ENCODE measurements at regions not wholly inside any gene's neighbourhood (a gene's known extent, or its start where the extent isn't known, plus 50 kb on each side); places are given as distances from the start of the nearest gene placed in this dataset.
"Not testable (repeated sequence)": the region's sequence is repeated elsewhere in the genome, so short reads cannot be mapped to it uniquely, and the experiment has no call there.

- Histone ChIP-seq H3K9me3 (ENCODE audit: control insufficient read depth, insufficient read depth, low read length) (no peaks in the 10 kb centered on the region), H3K27me3 (ENCODE audit: control insufficient read depth, insufficient read depth, low read length) (no peaks in the 10 kb centered on the region), H3K4me1 (ENCODE audit: control insufficient read depth, insufficient read depth, low read length) (no peaks in the 10 kb centered on the region), H3K9ac (ENCODE audit: low read depth, low read length) (no peak overlapping the region), H3K36me3 (ENCODE audit: control insufficient read depth, insufficient read depth, low read length) (no peaks in the 10 kb centered on the region), H3K4me3 (ENCODE audit: low read depth, low read length) (no peak overlapping the region)
Measured at GRCh38 chr4:34485252-34485651, 1759.1 kb downstream of the ARAP2 start.

DNA sequence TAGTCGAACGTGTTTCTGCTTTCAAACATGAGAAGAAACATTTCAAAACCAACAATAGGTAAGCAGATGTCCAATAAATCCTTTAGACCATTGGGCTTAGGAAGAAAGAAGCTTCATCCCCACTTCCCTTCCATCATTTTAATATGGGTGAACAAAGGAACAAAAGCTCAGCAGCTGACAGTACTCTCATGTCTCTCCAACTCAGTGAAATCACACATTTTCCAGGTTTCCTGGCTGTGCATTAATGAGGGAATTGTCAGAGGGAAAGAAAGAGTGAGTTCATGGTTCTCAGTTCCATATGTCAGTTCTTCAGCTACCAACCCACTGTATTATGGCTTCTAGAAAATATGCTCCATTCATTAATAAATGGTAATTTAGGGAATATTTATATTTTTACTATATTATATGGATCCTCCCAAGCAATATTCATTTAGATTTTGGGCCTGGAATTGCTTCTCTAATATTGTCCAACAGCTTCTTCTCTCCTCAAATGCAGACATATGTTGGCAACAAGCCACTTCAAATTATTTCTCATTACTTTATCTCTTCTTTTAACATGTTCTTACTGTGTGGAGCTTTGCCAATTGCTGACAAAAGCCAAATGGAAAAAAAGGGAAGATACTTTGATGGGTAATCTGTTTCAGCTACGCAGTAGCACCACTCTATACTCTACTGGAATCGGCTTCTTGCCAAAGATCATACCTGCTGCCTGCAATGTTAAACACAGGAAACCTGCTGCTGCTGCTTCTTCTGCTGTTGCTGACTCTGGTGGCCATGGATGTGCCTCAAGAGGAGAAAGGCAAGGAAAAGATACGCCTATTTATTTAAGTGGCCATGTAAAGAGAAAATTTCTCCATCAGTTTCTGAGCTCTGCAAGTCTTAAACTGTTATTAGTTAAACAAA is 1757.6 kb downstream of the ARAP2 start:
- no peaks in the 10 kb centered on the region for H3K9me3 ChIP-seq (ENCODE audit: control insufficient read depth, insufficient read depth, low read length)
- H3K9ac ChIP-seq (ENCODE audit: low read depth, low read length), result no peak overlapping the region
- H3K36me3 ChIP-seq (ENCODE audit: control insufficient read depth, insufficient read depth, low read length), result no peaks in the 10 kb centered on the region
- H3K4me3 ChIP-seq (ENCODE audit: low read depth, low read length), result no peak overlapping the region
- no peaks in the 10 kb centered on the region for H3K4me1 ChIP-seq (ENCODE audit: control insufficient read depth, insufficient read depth, low read length)
- no peaks in the 10 kb centered on the region for H3K27me3 ChIP-seq (ENCODE audit: control insufficient read depth, insufficient read depth, low read length)

DNA sequence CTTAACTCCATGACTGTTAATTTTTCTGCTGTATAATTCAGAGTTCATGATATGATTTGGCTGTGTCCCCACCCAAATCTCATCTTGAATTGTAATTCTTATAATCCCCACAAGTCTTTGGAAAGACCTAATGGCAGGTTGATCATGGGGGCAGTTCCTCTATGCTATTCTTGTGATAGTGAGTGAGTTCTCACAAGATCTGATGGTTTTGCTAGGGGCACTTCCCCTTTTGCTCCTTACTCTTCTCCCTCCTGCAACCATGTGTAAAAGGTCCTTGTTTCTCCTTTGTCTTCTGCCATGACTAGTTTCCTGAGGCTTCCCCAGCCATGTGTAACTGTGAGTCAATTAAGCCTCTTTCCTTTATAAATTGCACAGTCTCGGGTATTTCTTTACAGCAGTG is 1751.9 kb downstream of the ARAP2 start:
- H3K9ac ChIP-seq (ENCODE audit: low read depth, low read length), result no peak overlapping the region
- H3K9me3 ChIP-seq (ENCODE audit: control insufficient read depth, insufficient read depth, low read length), result no peaks in the 10 kb centered on the region
- H3K4me3 ChIP-seq (ENCODE audit: low read depth, low read length), result no peak overlapping the region
- H3K4me1 ChIP-seq (ENCODE audit: control insufficient read depth, insufficient read depth, low read length), result no peaks in the 10 kb centered on the region
- H3K27me3 ChIP-seq (ENCODE audit: control insufficient read depth, insufficient read depth, low read length), result no peaks in the 10 kb centered on the region
- H3K36me3 ChIP-seq (ENCODE audit: control insufficient read depth, insufficient read depth, low read length), result no peaks in the 10 kb centered on the region

DNA sequence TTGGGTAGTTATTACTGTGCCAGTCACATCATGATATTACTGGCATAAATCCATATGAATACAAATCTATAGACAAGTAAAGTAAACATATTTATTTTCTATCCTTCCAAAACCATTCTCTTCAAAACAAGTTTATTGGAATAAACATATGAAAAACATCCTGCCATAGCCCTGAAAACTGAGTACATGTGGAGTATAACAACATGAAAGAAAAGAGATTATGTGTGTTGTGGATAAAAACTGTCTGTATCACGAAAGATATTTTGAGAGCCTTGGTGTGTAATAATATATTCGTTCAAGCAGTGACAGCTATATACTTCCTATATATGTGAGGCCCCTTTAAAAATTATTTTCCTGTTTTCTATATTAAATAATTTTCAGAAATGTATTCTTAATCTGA is 1742.2 kb downstream of the ARAP2 start:
- H3K4me1 ChIP-seq (ENCODE audit: control insufficient read depth, insufficient read depth, low read length), result no peaks in the 10 kb centered on the region
- no peak overlapping the region for H3K4me3 ChIP-seq (ENCODE audit: low read depth, low read length)
- no peaks in the 10 kb centered on the region for H3K27me3 ChIP-seq (ENCODE audit: control insufficient read depth, insufficient read depth, low read length)
- H3K36me3 ChIP-seq (ENCODE audit: control insufficient read depth, insufficient read depth, low read length), result no peaks in the 10 kb centered on the region
- H3K9me3 ChIP-seq (ENCODE audit: control insufficient read depth, insufficient read depth, low read length), result no peaks in the 10 kb centered on the region
- no peak overlapping the region for H3K9ac ChIP-seq (ENCODE audit: low read depth, low read length)

DNA sequence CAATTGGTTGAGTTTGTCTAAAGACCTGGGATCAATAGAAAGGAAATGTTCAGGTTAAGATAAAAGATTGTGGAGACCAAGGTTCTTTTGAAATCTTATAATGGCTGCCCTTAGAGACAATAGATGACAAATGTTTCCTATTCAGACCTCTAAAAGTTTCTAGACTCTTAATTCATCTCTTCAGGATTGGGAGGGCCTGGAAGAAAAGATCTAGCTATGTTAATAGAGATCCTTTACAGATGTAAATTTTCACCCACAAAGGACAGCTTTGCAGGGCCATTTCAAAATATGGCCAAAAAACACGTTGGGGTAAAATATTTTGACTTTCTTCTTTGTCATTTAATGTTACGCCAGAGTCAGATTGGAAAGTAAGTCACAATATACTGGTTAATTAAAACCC is 1739.6 kb downstream of the ARAP2 start:
- H3K9ac ChIP-seq (ENCODE audit: low read depth, low read length); H3K36me3 ChIP-seq (ENCODE audit: control insufficient read depth, insufficient read depth, low read length); H3K4me1 ChIP-seq (ENCODE audit: control insufficient read depth, insufficient read depth, low read length); H3K4me3 ChIP-seq (ENCODE audit: low read depth, low read length); H3K27me3 ChIP-seq (ENCODE audit: control insufficient read depth, insufficient read depth, low read length); H3K9me3 ChIP-seq (ENCODE audit: control insufficient read depth, insufficient read depth, low read length): not testable (repeated sequence)

DNA sequence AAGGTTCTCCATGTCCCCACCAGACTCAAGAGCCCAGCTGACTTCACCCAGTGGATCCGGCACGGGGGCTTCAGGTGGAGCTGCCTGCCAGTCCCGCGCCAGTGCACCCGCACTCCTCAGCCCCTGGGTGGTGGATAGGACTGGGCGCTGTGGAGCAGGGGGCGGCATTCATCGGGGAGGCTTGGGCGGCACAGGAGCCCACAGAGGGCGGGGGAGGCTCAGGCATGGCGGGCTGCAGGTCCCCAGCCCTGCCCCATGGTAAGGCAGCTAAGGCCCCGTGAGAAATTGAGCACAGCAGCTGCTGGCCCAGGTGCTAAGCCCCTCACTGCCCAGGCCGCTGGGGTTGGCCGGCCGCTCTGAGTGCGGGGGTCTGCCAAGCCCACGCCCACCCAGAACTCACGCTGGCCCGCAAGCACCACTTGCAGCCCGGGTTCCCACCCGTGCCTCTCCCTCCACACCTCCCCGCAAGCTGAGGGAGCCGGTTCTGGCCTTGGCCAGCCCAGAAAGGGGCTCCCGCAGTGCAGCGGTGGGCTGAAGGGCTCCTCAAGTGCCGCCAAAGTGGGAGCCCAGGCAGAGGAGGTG is 1737.7 kb downstream of the ARAP2 start:
- H3K4me1 ChIP-seq (ENCODE audit: control insufficient read depth, insufficient read depth, low read length); H3K36me3 ChIP-seq (ENCODE audit: control insufficient read depth, insufficient read depth, low read length); H3K4me3 ChIP-seq (ENCODE audit: low read depth, low read length); H3K9ac ChIP-seq (ENCODE audit: low read depth, low read length); H3K27me3 ChIP-seq (ENCODE audit: control insufficient read depth, insufficient read depth, low read length); H3K9me3 ChIP-seq (ENCODE audit: control insufficient read depth, insufficient read depth, low read length): not testable (repeated sequence)

- Histone ChIP-seq H3K9ac (ENCODE audit: low read depth, low read length) (no peak overlapping the region), H3K4me3 (ENCODE audit: low read depth, low read length) (no peak overlapping the region), H3K27me3 (ENCODE audit: control insufficient read depth, insufficient read depth, low read length) (no peaks in the 10 kb centered on the region), H3K9me3 (ENCODE audit: control insufficient read depth, insufficient read depth, low read length) (no peaks in the 10 kb centered on the region), H3K4me1 (ENCODE audit: control insufficient read depth, insufficient read depth, low read length) (peaks cover 10% of the 10 kb centered on the region), H3K36me3 (ENCODE audit: control insufficient read depth, insufficient read depth, low read length) (no peaks in the 10 kb centered on the region)
Measured at GRCh38 chr4:34512616-34513015, 1731.7 kb downstream of the ARAP2 start.

- H3K9me3 ChIP-seq (ENCODE audit: control insufficient read depth, insufficient read depth, low read length), result no peaks in the 10 kb centered on the region
- H3K9ac ChIP-seq (ENCODE audit: low read depth, low read length), result no peak overlapping the region
- H3K27me3 ChIP-seq (ENCODE audit: control insufficient read depth, insufficient read depth, low read length), result no peaks in the 10 kb centered on the region
- H3K36me3 ChIP-seq (ENCODE audit: control insufficient read depth, insufficient read depth, low read length), result no peaks in the 10 kb centered on the region
- peaks cover 10% of the 10 kb centered on the region for H3K4me1 ChIP-seq (ENCODE audit: control insufficient read depth, insufficient read depth, low read length)
- H3K4me3 ChIP-seq (ENCODE audit: low read depth, low read length), result no peak overlapping the region
Measured at GRCh38 chr4:34516524-34516923, 1727.8 kb downstream of the ARAP2 start.

- Histone ChIP-seq H3K4me1 (ENCODE audit: control insufficient read depth, insufficient read depth, low read length) (no peaks in the 10 kb centered on the region), H3K27me3 (ENCODE audit: control insufficient read depth, insufficient read depth, low read length) (no peaks in the 10 kb centered on the region), H3K9ac (ENCODE audit: low read depth, low read length) (no peak overlapping the region), H3K36me3 (ENCODE audit: control insufficient read depth, insufficient read depth, low read length) (no peaks in the 10 kb centered on the region), H3K4me3 (ENCODE audit: low read depth, low read length) (no peak overlapping the region), H3K9me3 (ENCODE audit: control insufficient read depth, insufficient read depth, low read length) (no peaks in the 10 kb centered on the region)
Measured at GRCh38 chr4:34534916-34535315, 1709.4 kb downstream of the ARAP2 start.

DNA sequence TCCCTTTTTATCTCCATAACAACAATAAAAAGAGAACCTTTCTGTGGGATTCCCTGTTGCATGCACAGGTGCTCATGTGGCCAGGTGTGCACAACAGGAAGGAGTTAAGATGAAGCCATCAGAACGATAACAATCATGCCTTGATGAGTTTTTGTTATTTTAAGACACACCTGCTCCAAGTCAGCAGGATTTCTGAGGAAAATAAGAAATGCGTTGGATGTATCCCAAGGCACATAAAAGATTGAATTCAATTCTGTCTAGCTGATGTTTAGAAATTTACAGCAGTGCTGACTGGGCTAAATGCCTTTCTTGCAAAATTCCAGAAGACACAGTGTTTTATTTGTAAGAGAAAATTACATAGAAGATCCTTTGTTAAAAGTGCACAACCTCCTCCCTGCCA is 1678.2 kb downstream of the ARAP2 start:
- no peaks in the 10 kb centered on the region for H3K9me3 ChIP-seq (ENCODE audit: control insufficient read depth, insufficient read depth, low read length)
- H3K36me3 ChIP-seq (ENCODE audit: control insufficient read depth, insufficient read depth, low read length), result no peaks in the 10 kb centered on the region
- no peaks in the 10 kb centered on the region for H3K4me1 ChIP-seq (ENCODE audit: control insufficient read depth, insufficient read depth, low read length)
- no peak overlapping the region for H3K9ac ChIP-seq (ENCODE audit: low read depth, low read length)
- no peaks in the 10 kb centered on the region for H3K27me3 ChIP-seq (ENCODE audit: control insufficient read depth, insufficient read depth, low read length)
- no peak overlapping the region for H3K4me3 ChIP-seq (ENCODE audit: low read depth, low read length)

DNA sequence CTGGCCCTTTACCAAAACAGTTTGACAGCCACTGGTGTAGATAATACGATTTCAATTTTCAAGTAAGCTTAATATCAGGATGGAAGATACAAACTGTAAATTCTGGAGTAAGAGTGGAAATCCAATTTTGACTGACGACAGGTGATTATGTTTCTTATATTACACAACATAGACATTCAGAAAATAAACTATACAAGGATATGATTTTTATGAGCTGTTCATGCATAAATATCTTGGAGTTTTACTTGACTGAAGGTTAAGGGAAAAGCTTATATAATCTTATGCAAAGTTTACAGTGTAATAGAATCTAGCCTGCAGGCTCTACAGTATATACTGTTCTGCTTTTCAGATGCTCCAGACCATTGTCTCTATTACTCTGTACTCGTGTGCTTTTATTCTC is 1672.3 kb downstream of the ARAP2 start:
- no peaks in the 10 kb centered on the region for H3K27me3 ChIP-seq (ENCODE audit: control insufficient read depth, insufficient read depth, low read length)
- H3K4me3 ChIP-seq (ENCODE audit: low read depth, low read length), result no peak overlapping the region
- no peaks in the 10 kb centered on the region for H3K36me3 ChIP-seq (ENCODE audit: control insufficient read depth, insufficient read depth, low read length)
- H3K9me3 ChIP-seq (ENCODE audit: control insufficient read depth, insufficient read depth, low read length), result no peaks in the 10 kb centered on the region
- peaks cover 2% of the 10 kb centered on the region for H3K4me1 ChIP-seq (ENCODE audit: control insufficient read depth, insufficient read depth, low read length)
- no peak overlapping the region for H3K9ac ChIP-seq (ENCODE audit: low read depth, low read length)

GRCh38 chr4:34615315-34615714 is 1629.0 kb downstream of the ARAP2 start:
- H3K9me3 ChIP-seq (ENCODE audit: control insufficient read depth, insufficient read depth, low read length), result no peaks in the 10 kb centered on the region
- no peak overlapping the region for H3K4me3 ChIP-seq (ENCODE audit: low read depth, low read length)
- no peaks in the 10 kb centered on the region for H3K36me3 ChIP-seq (ENCODE audit: control insufficient read depth, insufficient read depth, low read length)
- H3K4me1 ChIP-seq (ENCODE audit: control insufficient read depth, insufficient read depth, low read length), result no peaks in the 10 kb centered on the region
- no peak overlapping the region for H3K9ac ChIP-seq (ENCODE audit: low read depth, low read length)
- H3K27me3 ChIP-seq (ENCODE audit: control insufficient read depth, insufficient read depth, low read length), result no peaks in the 10 kb centered on the region
